ENCODE measurements at regions not wholly inside any gene's neighbourhood (a gene's known extent, or its start where the extent isn't known, plus 50 kb on each side); places are given as distances from the start of the nearest gene placed in this dataset.

- TF ChIP-seq CTCF (conservative IDR thresholded peaks at IDR 0.05; ENCODE audit: control insufficient read depth, insufficient read depth, low read depth, low read length), result no peak
- DNase-seq (ENCODE audit: low read depth), result peak; percentile 27
- peak overlapping the region; percentile 60 for H3K4me3 ChIP-seq (ENCODE audit: control insufficient read depth, low read depth, low read length)
Observed at GRCh38 chr6:77368660-77369313, 94.5 kb downstream of the HTR1B start.

- no peak for TF ChIP-seq CTCF (conservative IDR thresholded peaks at IDR 0.05; ENCODE audit: control insufficient read depth, insufficient read depth, low read depth, low read length)
- no peak for DNase-seq (ENCODE audit: low read depth)
- no peak overlapping the region for H3K4me3 ChIP-seq (ENCODE audit: control insufficient read depth, low read depth, low read length)
Observed at GRCh38 chr6:77366798-77367197, 96.5 kb downstream of the HTR1B start.

- DNase-seq (ENCODE audit: low read depth), result no peak
- TF ChIP-seq CTCF (conservative IDR thresholded peaks at IDR 0.05; ENCODE audit: control insufficient read depth, insufficient read depth, low read depth, low read length), result no peak
- H3K4me3 ChIP-seq (ENCODE audit: control insufficient read depth, low read depth, low read length), result no peak overlapping the region
Observed at GRCh38 chr6:77363702-77364101, 99.6 kb downstream of the HTR1B start.

- no peak overlapping the region for H3K4me3 ChIP-seq (ENCODE audit: control insufficient read depth, low read depth, low read length)
- no peak for DNase-seq (ENCODE audit: low read depth)
- no peak for TF ChIP-seq CTCF (conservative IDR thresholded peaks at IDR 0.05; ENCODE audit: control insufficient read depth, insufficient read depth, low read depth, low read length)
Observed at GRCh38 chr6:77362055-77362454, 101.2 kb downstream of the HTR1B start.

GRCh38 chr6:77361018-77361417, 102.3 kb downstream of the HTR1B start:
- no peak overlapping the region for H3K4me3 ChIP-seq (ENCODE audit: control insufficient read depth, low read depth, low read length)
- no peak for TF ChIP-seq CTCF (conservative IDR thresholded peaks at IDR 0.05; ENCODE audit: control insufficient read depth, insufficient read depth, low read depth, low read length)
- DNase-seq (ENCODE audit: low read depth), result no peak

GRCh38 chr6:77356821-77357220, 106.5 kb downstream of the HTR1B start:
- no peak for TF ChIP-seq CTCF (conservative IDR thresholded peaks at IDR 0.05; ENCODE audit: control insufficient read depth, insufficient read depth, low read depth, low read length)
- DNase-seq (ENCODE audit: low read depth), result no peak
- no peak overlapping the region for H3K4me3 ChIP-seq (ENCODE audit: control insufficient read depth, low read depth, low read length)

- TF ChIP-seq CTCF (conservative IDR thresholded peaks at IDR 0.05; ENCODE audit: control insufficient read depth, insufficient read depth, low read depth, low read length), result no peak
- no peak for DNase-seq (ENCODE audit: low read depth)
- no peak overlapping the region for H3K4me3 ChIP-seq (ENCODE audit: control insufficient read depth, low read depth, low read length)
Observed at GRCh38 chr6:77354581-77354980, 108.7 kb downstream of the HTR1B start.
